ENCODE measurements at regions not wholly inside any gene's neighbourhood (a gene's known extent, or its start where the extent isn't known, plus 50 kb on each side); places are given as distances from the start of the nearest gene placed in this dataset.

DNA sequence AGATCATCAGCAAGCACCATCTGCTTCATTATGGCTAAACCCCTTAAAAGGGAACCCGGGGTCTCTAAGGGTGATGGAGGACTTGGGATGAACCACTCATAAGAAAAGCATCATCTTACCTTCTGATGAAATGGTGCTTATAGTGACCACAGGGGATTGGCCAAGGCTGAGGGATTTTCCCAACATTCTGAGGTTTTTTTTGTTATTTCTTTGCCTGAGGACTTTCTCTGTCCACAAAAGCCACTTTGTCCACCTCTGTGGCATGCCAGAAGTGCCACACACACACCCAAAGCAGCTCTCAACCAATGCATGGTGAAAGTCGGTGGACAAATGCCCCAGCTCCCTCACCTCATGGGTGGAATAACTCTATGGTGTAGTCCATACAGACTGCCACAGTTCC is 79.3 kb upstream of the TOP1 start:
- DNase-seq, result no peak
- Histone ChIP-seq H3K36me3 (ENCODE audit: low read depth, low read length) (no peaks in the 10 kb centered on the region), H3K27ac (ENCODE audit: low read length) (no peak overlapping the region), H3K79me2 (ENCODE audit: low read length) (no peaks in the 10 kb centered on the region), H3K4me3 (ENCODE audit: low read length) (no peak overlapping the region), H3K9ac (ENCODE audit: low read length) (no peak overlapping the region), H3K4me2 (ENCODE audit: low read length) (no peak overlapping the region), H3K9me2 (replicated peaks; ENCODE audit: low read length) (no peaks in the 10 kb centered on the region), H3K27me3 (ENCODE audit: low read length) (no peaks in the 10 kb centered on the region), H3K9me3 (ENCODE audit: low read length) (no peaks in the 10 kb centered on the region), H3F3A (ENCODE audit: low read length, unreplicated experiment) (no peaks in the 10 kb centered on the region), H2AFZ (ENCODE audit: low read length) (no peak overlapping the region), H4K20me1 (ENCODE audit: low read length) (no peaks in the 10 kb centered on the region), H3K4me1 (ENCODE audit: insufficient read depth, low read length) (peaks cover 15% of the 10 kb centered on the region)
- POLR2A ChIA-PET (ENCODE audit: unreplicated experiment), result no interaction called here
- ATAC-seq, result no peak
- CTCF ChIA-PET, result no interaction called here
- TF ChIP-seq, protein P1, sequence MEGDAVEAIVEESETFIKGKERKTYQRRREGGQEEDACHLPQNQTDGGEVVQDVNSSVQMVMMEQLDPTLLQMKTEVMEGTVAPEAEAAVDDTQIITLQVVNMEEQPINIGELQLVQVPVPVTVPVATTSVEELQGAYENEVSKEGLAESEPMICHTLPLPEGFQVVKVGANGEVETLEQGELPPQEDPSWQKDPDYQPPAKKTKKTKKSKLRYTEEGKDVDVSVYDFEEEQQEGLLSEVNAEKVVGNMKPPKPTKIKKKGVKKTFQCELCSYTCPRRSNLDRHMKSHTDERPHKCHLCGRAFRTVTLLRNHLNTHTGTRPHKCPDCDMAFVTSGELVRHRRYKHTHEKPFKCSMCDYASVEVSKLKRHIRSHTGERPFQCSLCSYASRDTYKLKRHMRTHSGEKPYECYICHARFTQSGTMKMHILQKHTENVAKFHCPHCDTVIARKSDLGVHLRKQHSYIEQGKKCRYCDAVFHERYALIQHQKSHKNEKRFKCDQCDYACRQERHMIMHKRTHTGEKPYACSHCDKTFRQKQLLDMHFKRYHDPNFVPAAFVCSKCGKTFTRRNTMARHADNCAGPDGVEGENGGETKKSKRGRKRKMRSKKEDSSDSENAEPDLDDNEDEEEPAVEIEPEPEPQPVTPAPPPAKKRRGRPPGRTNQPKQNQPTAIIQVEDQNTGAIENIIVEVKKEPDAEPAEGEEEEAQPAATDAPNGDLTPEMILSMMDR (conservative IDR thresholded peaks at IDR 0.05; ENCODE audit: low read depth, low read length), result no peak
- BruUV-seq (replicated peaks), result no TSS peak
- intact Hi-C loops (cut with micrococcal nuclease), result no loop called here

DNA sequence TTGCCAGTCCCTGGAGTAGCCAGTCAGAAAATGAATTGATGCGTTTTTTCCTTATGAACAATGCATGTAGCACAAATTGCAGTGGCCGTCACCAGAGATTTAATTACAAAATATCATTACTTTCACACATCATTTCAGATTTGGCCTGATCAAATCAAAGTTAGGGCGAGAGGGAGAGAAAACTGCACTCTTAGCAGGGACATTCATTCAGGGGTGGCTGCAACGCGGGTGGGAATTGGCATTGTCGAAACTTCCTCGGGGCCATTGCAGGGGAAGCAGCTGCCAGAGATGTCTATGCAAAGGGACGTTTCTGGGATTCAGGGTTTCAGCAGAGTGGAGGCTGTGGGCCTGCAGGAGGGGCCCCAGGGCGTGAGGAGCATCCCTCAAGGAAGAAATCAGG is 76.5 kb upstream of the TOP1 start:
- H3F3A ChIP-seq (ENCODE audit: low read length, unreplicated experiment), result no peaks in the 10 kb centered on the region
- H2AFZ ChIP-seq (ENCODE audit: low read length), result no peak overlapping the region
- H3K36me3 ChIP-seq (ENCODE audit: low read depth, low read length), result no peaks in the 10 kb centered on the region
- DNase-seq, result no peak
- intact Hi-C loops (cut with micrococcal nuclease), result no loop called here
- no peaks in the 10 kb centered on the region for H3K27me3 ChIP-seq (ENCODE audit: low read length)
- no peaks in the 10 kb centered on the region for H3K79me2 ChIP-seq (ENCODE audit: low read length)
- no TSS peak for BruUV-seq (replicated peaks)
- peaks cover 15% of the 10 kb centered on the region for H3K4me1 ChIP-seq (ENCODE audit: insufficient read depth, low read length)
- no peaks in the 10 kb centered on the region for H4K20me1 ChIP-seq (ENCODE audit: low read length)
- no peak overlapping the region for H3K27ac ChIP-seq (ENCODE audit: low read length)
- ChIA-PET CTCF (no interaction called here), POLR2A (ENCODE audit: unreplicated experiment) (no interaction called here)
- ATAC-seq, result no peak
- H3K4me3 ChIP-seq (ENCODE audit: low read length), result no peak overlapping the region
- no peak overlapping the region for H3K9ac ChIP-seq (ENCODE audit: low read length)
- TF ChIP-seq, protein P1 (conservative IDR thresholded peaks at IDR 0.05; ENCODE audit: low read depth, low read length), result no peak
- no peak for TF ChIP-seq EZH2 (IDR thresholded peaks at IDR 0.05; ENCODE audit: low read length, unreplicated experiment)
- no peak for TF ChIP-seq EZH2phosphoT487 (IDR thresholded peaks at IDR 0.05; ENCODE audit: borderline replicate concordance, low read length)
- no peak overlapping the region for H3K4me2 ChIP-seq (ENCODE audit: low read length)
- H3K9me2 ChIP-seq (replicated peaks; ENCODE audit: low read length), result no peaks in the 10 kb centered on the region
- H3K9me3 ChIP-seq (ENCODE audit: low read length), result no peaks in the 10 kb centered on the region

DNA sequence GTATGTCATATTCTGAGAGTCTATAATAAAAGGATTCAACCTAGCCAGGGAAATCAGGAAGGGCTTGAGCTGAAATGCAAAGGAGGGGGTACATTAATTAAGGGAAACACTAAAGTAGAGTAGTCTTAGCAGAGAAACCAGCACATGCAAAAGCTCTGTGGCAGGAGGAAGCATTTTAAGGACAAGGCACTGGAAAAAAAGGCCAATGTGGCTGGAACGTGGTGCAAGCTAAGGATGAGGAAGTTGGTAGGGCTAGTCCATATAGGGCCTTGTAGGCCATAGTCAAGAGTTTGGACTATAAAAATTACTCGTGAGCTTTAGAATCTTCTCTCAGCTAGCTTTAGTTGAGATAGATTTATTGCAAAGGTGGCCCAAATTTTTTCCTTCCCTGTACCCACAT is 75.2 kb upstream of the TOP1 start:
- no peaks in the 10 kb centered on the region for H3F3A ChIP-seq (ENCODE audit: low read length, unreplicated experiment)
- H3K27ac ChIP-seq (ENCODE audit: low read length), result no peak overlapping the region
- H3K9me2 ChIP-seq (replicated peaks; ENCODE audit: low read length), result no peaks in the 10 kb centered on the region
- H3K36me3 ChIP-seq (ENCODE audit: low read depth, low read length), result no peaks in the 10 kb centered on the region
- no TSS peak for BruUV-seq (replicated peaks)
- H3K9ac ChIP-seq (ENCODE audit: low read length), result no peak overlapping the region
- no peaks in the 10 kb centered on the region for H3K27me3 ChIP-seq (ENCODE audit: low read length)
- no peak overlapping the region for H3K4me2 ChIP-seq (ENCODE audit: low read length)
- CTCF ChIA-PET, result interaction anchor here (0.6 kb wide), 1 partner anchor 207 kb away, joined by 11 read pairs; no protein-coding TSS in a partner anchor
- H3K4me3 ChIP-seq (ENCODE audit: low read length), result no peak overlapping the region
- H3K9me3 ChIP-seq (ENCODE audit: low read length), result no peaks in the 10 kb centered on the region
- DNase-seq (no peak), ATAC-seq (no peak)
- H4K20me1 ChIP-seq (ENCODE audit: low read length), result no peaks in the 10 kb centered on the region
- peaks cover 7% of the 10 kb centered on the region for H3K4me1 ChIP-seq (ENCODE audit: insufficient read depth, low read length)
- intact Hi-C loops (cut with micrococcal nuclease), result no loop called here
- POLR2A ChIA-PET (ENCODE audit: unreplicated experiment), result interaction anchor here (0.7 kb wide), 1 partner anchor 210 kb away, joined by 3 read pairs; no protein-coding TSS in a partner anchor
- no peaks in the 10 kb centered on the region for H3K79me2 ChIP-seq (ENCODE audit: low read length)
- TF ChIP-seq EZH2phosphoT487 (IDR thresholded peaks at IDR 0.05; ENCODE audit: borderline replicate concordance, low read length), result no peak
- no peak for TF ChIP-seq EZH2 (IDR thresholded peaks at IDR 0.05; ENCODE audit: low read length, unreplicated experiment)
- TF ChIP-seq, protein P1 (conservative IDR thresholded peaks at IDR 0.05; ENCODE audit: low read depth, low read length), result no peak
- H2AFZ ChIP-seq (ENCODE audit: low read length), result no peak overlapping the region
